H1 (cell line): ENCODE measurements at regions not wholly inside any gene's neighbourhood (a gene's known extent, or its start where the extent isn't known, plus 50 kb on each side); places are given as distances from the start of the nearest gene placed in this dataset.

Source experiments
- CTCF ChIA-PET: fragments of 300-600 bp; sonication (Branson Sonifier 250); formaldehyde crosslinking; loops from one replicate; lab custom pipeline; 2021; ENCODE audit not compliant: partially characterized antibody; lab: Charles Lee
- POLR2A ChIA-PET: fragments of 300-600 bp; sonication (Branson Sonifier 250); formaldehyde crosslinking; loops from one replicate; lab custom pipeline; 2021; ENCODE audit warnings: inconsistent platforms; ENCODE audit not compliant: partially characterized antibody; lab: Charles Lee
- DNase-seq, 2 experiments: peaks; one replicate each; pipeline versions ENCODE4 v3.0.0 to v3.0.0-alpha.2; 2010 to 2022; ENCODE audit warnings: low spot score in 2 of 2, low read depth in 1 of 2, mixed read lengths in 1 of 2
- FAIRE-seq: peaks from 2 replicates; lab custom pipeline; 2011; peaks lifted over from hg19 to GRCh38; lab: Jason Lieb, UNC
- H2AFZ ChIP-seq: 2 replicates; pipeline ENCODE4 v1.8.1; 2012; ENCODE audit warnings: low read length, inconsistent platforms
- H2AK5ac ChIP-seq: 2 replicates; pipeline ENCODE4 v1.6.1; 2013; ENCODE audit warnings: low read depth, low read length
- H2BK120ac ChIP-seq: replicated peaks from 2 replicates; pipeline ENCODE3; 2013; ENCODE audit warnings: low read depth, low read length, inconsistent platforms
- H2BK12ac ChIP-seq: 2 replicates; pipeline ENCODE4 v1.6.1; 2013; ENCODE audit warnings: low read depth, low read length
- H2BK15ac ChIP-seq: 2 replicates; pipeline ENCODE4 v1.6.1; 2013; ENCODE audit warnings: low read length
- H2BK20ac ChIP-seq: 2 replicates; pipeline ENCODE4 v1.6.1; 2013; ENCODE audit warnings: low read length
- H2BK5ac ChIP-seq: 2 replicates; pipeline ENCODE4 v1.6.1; 2013; ENCODE audit warnings: low read depth, low read length
- H3K14ac ChIP-seq: 2 replicates; pipeline ENCODE4 v1.6.1; 2013; ENCODE audit warnings: inconsistent platforms; ENCODE audit not compliant: insufficient read length
- H3K18ac ChIP-seq: 2 replicates; pipeline ENCODE4 v1.6.1; 2013; ENCODE audit warnings: low read length; ENCODE audit errors: extremely low read depth
- H3K23ac ChIP-seq: 2 replicates; pipeline ENCODE4 v1.6.1; 2013; ENCODE audit warnings: inconsistent platforms; ENCODE audit not compliant: insufficient read length
- H3K23me2 ChIP-seq: 2 replicates; pipeline ENCODE4 v1.6.1; 2013; ENCODE audit warnings: low read depth, low read length
- H3K27ac ChIP-seq: 2 replicates; pipeline ENCODE4 v1.6.1; 2011; ENCODE audit warnings: low read depth, low read length, inconsistent platforms
- H3K27me3 ChIP-seq, 4 experiments: replicated peaks in 1 of 4; 1 replicate in 1 of 4; 2 replicates in 3 of 4; pipeline versions ENCODE4 v1.6.1 to v1.8.1; 2011 to 2013; ENCODE audit warnings: low read length in 3 of 4, mild to moderate bottlenecking in 3 of 4, inconsistent platforms in 2 of 4, mixed read lengths in 2 of 4, moderate library complexity in 1 of 4; ENCODE audit not compliant: control insufficient read depth in 3 of 4, insufficient read depth in 3 of 4; ENCODE audit errors: extremely low read depth in 1 of 4
- H3K36me3 ChIP-seq, 4 experiments: 2 replicates each; pipeline versions ENCODE4 v1.6.1 to v1.8.1; 2011 to 2013; ENCODE audit warnings: mild to moderate bottlenecking in 4 of 4, low read length in 3 of 4, moderate library complexity in 2 of 4, control low read depth in 1 of 4, inconsistent platforms in 1 of 4; ENCODE audit not compliant: insufficient read depth in 4 of 4, control insufficient read depth in 2 of 4
- H3K4ac ChIP-seq: replicated peaks from 2 replicates; pipeline ENCODE3; 2013; ENCODE audit warnings: low read length, low read depth, mixed read lengths, inconsistent platforms; ENCODE audit not compliant: insufficient read length
- H3K4me1 ChIP-seq, 4 experiments: replicated peaks in 1 of 4; 1 replicate in 1 of 4; 2 replicates in 3 of 4; pipeline versions ENCODE4 v1.6.1 to v1.8.1; 2011 to 2013; ENCODE audit warnings: low read length in 3 of 4, inconsistent platforms in 2 of 4, mixed read lengths in 1 of 4; ENCODE audit not compliant: insufficient read depth in 4 of 4, control insufficient read depth in 3 of 4
- H3K4me2 ChIP-seq, 2 experiments: 2 replicates each; pipeline versions ENCODE4 v1.6.1 to v1.8.1; 2011 to 2013; ENCODE audit warnings: low read depth in 2 of 2, low read length in 2 of 2, control low read depth in 1 of 2, inconsistent platforms in 1 of 2, mild to moderate bottlenecking in 1 of 2; ENCODE audit not compliant: insufficient read depth in 1 of 2
- H3K4me3 ChIP-seq, 4 experiments: fragments of 200-600, 300-600 bp in 1 of 4; sonication (generic), shearing (Covaris generic), sonication (Bioruptor Twin) in 1 of 4; 2 replicates each; pipeline versions ENCODE4 v1.5.1 to v1.8.1; 2011 to 2016; ENCODE audit warnings: low read length in 4 of 4, low read depth in 3 of 4, control low read depth in 2 of 4, inconsistent platforms in 2 of 4, mild to moderate bottlenecking in 2 of 4, mixed read lengths in 1 of 4, moderate library complexity in 1 of 4; ENCODE audit not compliant: insufficient read depth in 2 of 4; ENCODE audit errors: extremely low read depth in 1 of 4
- H3K56ac ChIP-seq: replicated peaks from 2 replicates; pipeline ENCODE3; 2013; ENCODE audit warnings: low read depth, mild to moderate bottlenecking, mixed read lengths, low read length, inconsistent platforms; ENCODE audit not compliant: insufficient read length
- H3K79me1 ChIP-seq: 2 replicates; pipeline ENCODE4 v1.6.1; 2013; ENCODE audit warnings: low read depth, low read length, control low read depth
- H3K79me2 ChIP-seq, 2 experiments: 2 replicates each; pipeline versions ENCODE4 v1.6.1 to v1.8.1; 2012 to 2013; ENCODE audit warnings: low read length in 2 of 2, mild to moderate bottlenecking in 2 of 2, inconsistent platforms in 1 of 2; ENCODE audit not compliant: insufficient read depth in 2 of 2, control insufficient read depth in 1 of 2
- H3K9ac ChIP-seq, 4 experiments: replicated peaks in 1 of 4; 1 replicate in 1 of 4; 2 replicates in 3 of 4; pipeline versions ENCODE4 v1.6.1 to v1.8.1; 2011 to 2013; ENCODE audit warnings: low read depth in 3 of 4, low read length in 3 of 4, control low read depth in 2 of 4, mild to moderate bottlenecking in 2 of 4, moderate library complexity in 2 of 4, inconsistent platforms in 1 of 4; ENCODE audit errors: extremely low read depth in 1 of 4
- H3K9me3 ChIP-seq, 2 experiments: 2 replicates each; pipeline versions ENCODE4 v1.6.1 to v1.8.1; 2012 to 2013; ENCODE audit warnings: mild to moderate bottlenecking in 2 of 2, moderate library complexity in 2 of 2, control low read depth in 1 of 2, inconsistent platforms in 1 of 2, low read depth in 1 of 2, low read length in 1 of 2, mixed read lengths in 1 of 2; ENCODE audit not compliant: insufficient read depth in 2 of 2
- H4K20me1 ChIP-seq, 2 experiments: replicated peaks in 1 of 2; 2 replicates each; pipeline versions ENCODE3 to v1.8.1; 2011 to 2013; ENCODE audit warnings: inconsistent platforms in 2 of 2, low read length in 2 of 2, mild to moderate bottlenecking in 1 of 2; ENCODE audit not compliant: insufficient read depth in 2 of 2, control insufficient read depth in 1 of 2
- H4K5ac ChIP-seq: 2 replicates; pipeline ENCODE4 v1.6.1; 2013; ENCODE audit warnings: low read length, low read depth, mixed read lengths, inconsistent platforms; ENCODE audit not compliant: insufficient read length
- H4K8ac ChIP-seq: 2 replicates; pipeline ENCODE4 v1.8.0; 2013; ENCODE audit warnings: mild to moderate bottlenecking, moderate library complexity, low read length, inconsistent platforms; ENCODE audit not compliant: insufficient read depth; ENCODE audit errors: extremely low read depth
- H4K91ac ChIP-seq: replicated peaks from 2 replicates; pipeline ENCODE3; 2013; ENCODE audit warnings: low read length, mixed read lengths, inconsistent platforms; ENCODE audit not compliant: insufficient read length
- BCL11A ChIP-seq, 2 experiments: IDR thresholded peaks; one replicate each; pipeline ENCODE4 v1.6.1; 2011; ENCODE audit warnings: low read depth in 2 of 2, low read length in 2 of 2, mild to moderate bottlenecking in 2 of 2
- FOSL1 ChIP-seq: IDR thresholded peaks from 2 replicates; pipeline ENCODE4 v1.6.1; 2011; ENCODE audit warnings: mild to moderate bottlenecking, low read depth, low read length, moderate library complexity; ENCODE audit not compliant: insufficient read depth
- HDAC2 ChIP-seq, 2 experiments: fragments of 300-600 bp in 1 of 2; sonication (generic) in 1 of 2; IDR thresholded peaks; 2 replicates each; pipeline ENCODE4 v1.6.1; 2011 to 2012; ENCODE audit warnings: low read depth in 2 of 2, low read length in 2 of 2, mild to moderate bottlenecking in 2 of 2, moderate library complexity in 2 of 2, borderline replicate concordance in 1 of 2, inconsistent platforms in 1 of 2
- HDAC6 ChIP-seq: IDR thresholded peaks from one replicate; pipeline ENCODE4 v1.7.1; 2012; ENCODE audit warnings: low read depth, mild to moderate bottlenecking, inconsistent platforms, low read length, moderate library complexity
- KDM4A ChIP-seq: IDR thresholded peaks from one replicate; pipeline ENCODE4 v1.7.1; 2012; ENCODE audit warnings: low read depth, mild to moderate bottlenecking, moderate library complexity, low read length, inconsistent platforms; ENCODE audit not compliant: severe bottlenecking
- RAD21 ChIP-seq, 2 experiments: IDR thresholded peaks in 1 of 2; conservative IDR thresholded peaks in 1 of 2; 2 replicates each; pipeline ENCODE4 v1.6.1; 2011; ENCODE audit warnings: low read depth in 2 of 2, low read length in 2 of 2, improper control_type of control experiment in 1 of 2, inconsistent platforms in 1 of 2, mild to moderate bottlenecking in 1 of 2, moderate library complexity in 1 of 2
- RFX5 ChIP-seq: IDR thresholded peaks from 2 replicates; pipeline ENCODE4 v1.6.1; 2011; ENCODE audit warnings: low read depth, low read length, improper control_type of control experiment, borderline replicate concordance
- SIRT6 ChIP-seq: IDR thresholded peaks from one replicate; pipeline ENCODE4 v1.7.1; 2012; ENCODE audit warnings: low read length, inconsistent platforms
- WGBS, 2 experiments: shearing (Covaris generic) in 1 of 2; methylation state at CpG; one replicate each; pipeline versions ENCODE4 v1.1.6 to v1.1.7; 2013 to 2015; ENCODE audit warnings: low lambda C conversion rate in 2 of 2, mixed read lengths in 2 of 2, inconsistent platforms in 1 of 2, low coverage in 1 of 2, missing lambda C conversion rate in 1 of 2; ENCODE audit not compliant: insufficient replicate concordance in 2 of 2, insufficient coverage in 1 of 2, insufficient read length in 1 of 2; ENCODE audit errors: extremely low coverage in 1 of 2, missing lambda C conversion rate in 1 of 2; 5-methylcytosine and 5-hydroxymethylcytosine counted together
- TF ChIP-seq, protein P1 (sequence below): IDR thresholded peaks from 2 replicates; pipeline ENCODE4 v1.6.1; 2011; ENCODE audit warnings: low read depth, mild to moderate bottlenecking, low read length; ENCODE audit not compliant: insufficient read depth

DNA sequence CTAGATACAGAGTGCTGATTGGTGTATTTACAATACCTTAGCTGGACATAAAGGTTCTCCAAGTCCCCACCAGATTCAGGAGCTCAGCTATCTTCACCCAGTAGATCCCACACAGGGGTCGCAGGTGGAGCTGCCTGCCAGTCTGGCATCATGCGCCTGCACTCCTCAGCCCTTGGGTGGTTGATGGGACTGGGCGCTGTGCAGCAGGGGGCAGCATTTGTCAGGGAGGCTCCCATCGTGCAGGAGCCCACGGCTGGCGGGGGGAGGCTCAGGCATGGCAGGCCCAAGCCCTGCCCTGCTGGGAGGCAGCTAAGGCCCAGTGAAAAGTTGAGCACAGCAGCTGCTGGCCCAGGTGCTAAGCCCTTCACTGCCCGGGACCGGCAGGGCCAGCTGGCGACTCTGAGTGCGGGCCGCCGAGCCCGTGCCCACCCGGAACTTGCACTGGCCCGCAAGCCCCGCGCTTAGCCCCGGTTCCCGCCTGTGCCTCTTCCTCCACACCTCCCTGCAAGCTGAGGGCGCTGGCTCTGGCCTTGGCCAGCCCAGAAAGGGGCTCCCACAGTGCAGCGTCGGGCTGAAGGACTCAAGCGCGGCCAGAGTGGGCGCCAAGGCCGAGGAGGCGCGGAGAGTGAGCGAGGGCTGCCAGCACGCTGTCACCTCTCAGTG is 314.1 kb upstream of the ATP10B start:
- Histone ChIP-seq H4K20me1 (no peaks in the 10 kb centered on the region), H3K27ac (no peak overlapping the region), H3K4ac (no peak overlapping the region), H2BK12ac (no peak overlapping the region), H4K8ac (no peak overlapping the region), H2BK15ac (no peak overlapping the region), H4K5ac (no peak overlapping the region), H3K9me3 (peaks cover 0 to 5% of the 10 kb centered on the region in 2 experiments; a peak in 1 of 4 replicates), H3K18ac (no peak overlapping the region), H3K14ac (no peak overlapping the region), H2BK120ac (no peak overlapping the region), H3K79me1 (no peaks in the 10 kb centered on the region), H3K4me3 (no peak overlapping the region), H3K23me2 (no peaks in the 10 kb centered on the region; the same call in 1 of the 2 replicates), H3K79me2 (no peaks in the 10 kb centered on the region), H2AK5ac (no peak overlapping the region), H2AFZ (no peak overlapping the region), H3K27me3 (no peaks in the 10 kb centered on the region), H3K4me1 (no peaks in the 10 kb centered on the region), H3K4me2 (no peak overlapping the region), H4K91ac (no peak overlapping the region), H3K23ac (no peak overlapping the region), H2BK5ac (no peak overlapping the region), H3K9ac (no peak overlapping the region), H3K36me3 (no peaks in the 10 kb centered on the region), H2BK20ac (no peak overlapping the region), H3K56ac (no peak overlapping the region)
- POLR2A ChIA-PET = no interaction called here
- 95% methylated on average over 28 of the region's 30 CpGs; no CpG with 5 or more reads in 1 of the 2 experiments for WGBS, 2 experiments
- DNase-seq (no peak), FAIRE-seq (no peak)
- CTCF ChIA-PET = interaction anchor here (0.8 to 1.3 kb wide), 3 partner anchors 9 to 369 kb away, joined by 3 to 4 read pairs (median 3); no protein-coding TSS in a partner anchor
- TF ChIP-seq RAD21 (IDR thresholded peaks at IDR 0.05 in 1 of 2, conservative IDR thresholded peaks at IDR 0.05 in 1 of 2; ENCODE audit: low read depth in 2 of 2, low read length in 2 of 2) (peak; percentile 39 to 56), FOSL1 (no peak), HDAC2 (IDR thresholded peaks at IDR 0.05; ENCODE audit: borderline replicate concordance in 1 of 2, low read depth in 2 of 2, low read length in 2 of 2) (no peak), BCL11A (IDR thresholded peaks at IDR 0.05; ENCODE audit: low read depth in 2 of 2, low read length in 2 of 2) (no peak), KDM4A (no peak), RFX5 (no peak), HDAC6 (no peak), SIRT6 (no peak)
- TF ChIP-seq, protein P1, sequence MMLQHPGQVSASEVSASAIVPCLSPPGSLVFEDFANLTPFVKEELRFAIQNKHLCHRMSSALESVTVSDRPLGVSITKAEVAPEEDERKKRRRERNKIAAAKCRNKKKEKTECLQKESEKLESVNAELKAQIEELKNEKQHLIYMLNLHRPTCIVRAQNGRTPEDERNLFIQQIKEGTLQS = no peak
